ENCODE measurements at regions not wholly inside any gene's neighbourhood (a gene's known extent, or its start where the extent isn't known, plus 50 kb on each side); places are given as distances from the start of the nearest gene placed in this dataset.

DNA sequence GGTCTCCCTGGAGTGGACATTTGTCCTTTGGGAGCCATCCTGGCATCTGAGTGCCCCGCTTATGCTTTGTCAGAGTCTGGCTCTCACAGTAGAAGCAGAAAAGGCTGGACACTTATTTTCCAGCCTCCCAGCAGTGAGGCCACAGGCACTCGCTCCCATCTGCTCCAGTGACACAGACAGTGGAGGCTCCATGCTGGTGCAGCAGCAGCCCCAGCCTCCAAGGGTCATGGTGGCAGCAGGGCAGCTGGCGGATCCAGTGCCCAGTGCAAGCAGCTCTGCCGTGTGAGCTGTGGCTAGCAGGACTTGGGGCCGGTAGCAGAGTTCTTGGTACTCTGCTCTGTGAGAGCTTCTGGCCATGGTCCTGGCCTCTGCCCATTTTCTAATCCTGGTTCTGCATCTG, 157.3 kb upstream of the ALDH1B1 start:
- no peak for TF ChIP-seq YY1 (IDR thresholded peaks at IDR 0.05)
- TF ChIP-seq, protein P1, sequence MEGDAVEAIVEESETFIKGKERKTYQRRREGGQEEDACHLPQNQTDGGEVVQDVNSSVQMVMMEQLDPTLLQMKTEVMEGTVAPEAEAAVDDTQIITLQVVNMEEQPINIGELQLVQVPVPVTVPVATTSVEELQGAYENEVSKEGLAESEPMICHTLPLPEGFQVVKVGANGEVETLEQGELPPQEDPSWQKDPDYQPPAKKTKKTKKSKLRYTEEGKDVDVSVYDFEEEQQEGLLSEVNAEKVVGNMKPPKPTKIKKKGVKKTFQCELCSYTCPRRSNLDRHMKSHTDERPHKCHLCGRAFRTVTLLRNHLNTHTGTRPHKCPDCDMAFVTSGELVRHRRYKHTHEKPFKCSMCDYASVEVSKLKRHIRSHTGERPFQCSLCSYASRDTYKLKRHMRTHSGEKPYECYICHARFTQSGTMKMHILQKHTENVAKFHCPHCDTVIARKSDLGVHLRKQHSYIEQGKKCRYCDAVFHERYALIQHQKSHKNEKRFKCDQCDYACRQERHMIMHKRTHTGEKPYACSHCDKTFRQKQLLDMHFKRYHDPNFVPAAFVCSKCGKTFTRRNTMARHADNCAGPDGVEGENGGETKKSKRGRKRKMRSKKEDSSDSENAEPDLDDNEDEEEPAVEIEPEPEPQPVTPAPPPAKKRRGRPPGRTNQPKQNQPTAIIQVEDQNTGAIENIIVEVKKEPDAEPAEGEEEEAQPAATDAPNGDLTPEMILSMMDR (IDR thresholded peaks at IDR 0.05; ENCODE audit: low read depth, low read length, missing input control): no peak
- TF ChIP-seq, protein P2, sequence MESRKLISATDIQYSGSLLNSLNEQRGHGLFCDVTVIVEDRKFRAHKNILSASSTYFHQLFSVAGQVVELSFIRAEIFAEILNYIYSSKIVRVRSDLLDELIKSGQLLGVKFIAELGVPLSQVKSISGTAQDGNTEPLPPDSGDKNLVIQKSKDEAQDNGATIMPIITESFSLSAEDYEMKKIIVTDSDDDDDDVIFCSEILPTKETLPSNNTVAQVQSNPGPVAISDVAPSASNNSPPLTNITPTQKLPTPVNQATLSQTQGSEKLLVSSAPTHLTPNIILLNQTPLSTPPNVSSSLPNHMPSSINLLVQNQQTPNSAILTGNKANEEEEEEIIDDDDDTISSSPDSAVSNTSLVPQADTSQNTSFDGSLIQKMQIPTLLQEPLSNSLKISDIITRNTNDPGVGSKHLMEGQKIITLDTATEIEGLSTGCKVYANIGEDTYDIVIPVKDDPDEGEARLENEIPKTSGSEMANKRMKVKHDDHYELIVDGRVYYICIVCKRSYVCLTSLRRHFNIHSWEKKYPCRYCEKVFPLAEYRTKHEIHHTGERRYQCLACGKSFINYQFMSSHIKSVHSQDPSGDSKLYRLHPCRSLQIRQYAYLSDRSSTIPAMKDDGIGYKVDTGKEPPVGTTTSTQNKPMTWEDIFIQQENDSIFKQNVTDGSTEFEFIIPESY (IDR thresholded peaks at IDR 0.05): no peak
- no peak for TF ChIP-seq GABPA (IDR thresholded peaks at IDR 0.05 in 1 of 2, conservative IDR thresholded peaks at IDR 0.05 in 1 of 2)
- TF ChIP-seq TAF1 (conservative IDR thresholded peaks at IDR 0.05): no peak
- no peak for TF ChIP-seq NR2F2 (IDR thresholded peaks at IDR 0.05)
- no peak for TF ChIP-seq FOXA1 (IDR thresholded peaks at IDR 0.05)
- TF ChIP-seq RAD21 (IDR thresholded peaks at IDR 0.05): no peak
- TF ChIP-seq, protein P3, sequence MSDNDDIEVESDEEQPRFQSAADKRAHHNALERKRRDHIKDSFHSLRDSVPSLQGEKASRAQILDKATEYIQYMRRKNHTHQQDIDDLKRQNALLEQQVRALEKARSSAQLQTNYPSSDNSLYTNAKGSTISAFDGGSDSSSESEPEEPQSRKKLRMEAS (IDR thresholded peaks at IDR 0.05): no peak
- no peak for TF ChIP-seq HNF4G (IDR thresholded peaks at IDR 0.05)

Data from liver (tissue), 3 donors.